ENCODE measurements at regions not wholly inside any gene's neighbourhood (a gene's known extent, or its start where the extent isn't known, plus 50 kb on each side); places are given as distances from the start of the nearest gene placed in this dataset.
A peak's percentile ranks its signal among the peaks of the same experiment; 100 is the strongest.

DNA sequence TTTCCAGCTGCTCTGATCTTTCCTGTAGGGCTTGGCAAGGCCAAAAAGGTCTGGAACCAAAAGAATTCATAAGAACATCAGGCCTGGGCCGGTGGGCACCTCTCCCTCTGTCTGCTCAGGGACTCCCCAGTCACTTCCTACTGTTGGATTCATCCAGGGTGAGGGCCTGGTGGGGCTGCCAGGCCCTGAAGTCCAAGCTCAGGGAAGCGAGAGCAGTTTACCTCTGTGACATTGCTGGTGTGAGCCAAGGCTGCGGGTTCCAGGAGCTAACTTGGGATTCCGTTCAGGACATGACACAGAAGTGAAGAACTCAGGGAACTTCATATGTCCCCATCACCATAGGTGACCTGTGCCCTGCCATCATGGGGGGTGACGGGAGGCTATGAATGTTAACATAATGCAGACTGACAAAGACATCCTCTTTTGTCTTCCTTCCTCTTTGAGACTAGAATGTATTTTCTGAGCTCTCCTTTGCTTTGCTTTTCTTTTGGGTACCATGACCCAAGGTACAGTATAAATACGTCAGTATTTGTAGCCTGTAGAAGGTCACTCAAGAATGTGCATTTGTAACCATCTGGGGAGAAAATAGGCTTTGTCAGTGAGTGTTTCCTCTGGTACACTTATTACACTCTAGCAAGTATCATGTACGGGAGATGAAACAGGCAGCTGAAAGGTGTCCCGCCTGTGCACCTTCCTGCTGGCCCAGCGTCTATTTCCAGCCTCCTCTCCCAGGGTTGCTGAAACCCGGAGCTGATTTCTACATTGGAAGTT lies 130.5 kb upstream of the SLC1A4 start:
- no peak for DNase-seq

DNA sequence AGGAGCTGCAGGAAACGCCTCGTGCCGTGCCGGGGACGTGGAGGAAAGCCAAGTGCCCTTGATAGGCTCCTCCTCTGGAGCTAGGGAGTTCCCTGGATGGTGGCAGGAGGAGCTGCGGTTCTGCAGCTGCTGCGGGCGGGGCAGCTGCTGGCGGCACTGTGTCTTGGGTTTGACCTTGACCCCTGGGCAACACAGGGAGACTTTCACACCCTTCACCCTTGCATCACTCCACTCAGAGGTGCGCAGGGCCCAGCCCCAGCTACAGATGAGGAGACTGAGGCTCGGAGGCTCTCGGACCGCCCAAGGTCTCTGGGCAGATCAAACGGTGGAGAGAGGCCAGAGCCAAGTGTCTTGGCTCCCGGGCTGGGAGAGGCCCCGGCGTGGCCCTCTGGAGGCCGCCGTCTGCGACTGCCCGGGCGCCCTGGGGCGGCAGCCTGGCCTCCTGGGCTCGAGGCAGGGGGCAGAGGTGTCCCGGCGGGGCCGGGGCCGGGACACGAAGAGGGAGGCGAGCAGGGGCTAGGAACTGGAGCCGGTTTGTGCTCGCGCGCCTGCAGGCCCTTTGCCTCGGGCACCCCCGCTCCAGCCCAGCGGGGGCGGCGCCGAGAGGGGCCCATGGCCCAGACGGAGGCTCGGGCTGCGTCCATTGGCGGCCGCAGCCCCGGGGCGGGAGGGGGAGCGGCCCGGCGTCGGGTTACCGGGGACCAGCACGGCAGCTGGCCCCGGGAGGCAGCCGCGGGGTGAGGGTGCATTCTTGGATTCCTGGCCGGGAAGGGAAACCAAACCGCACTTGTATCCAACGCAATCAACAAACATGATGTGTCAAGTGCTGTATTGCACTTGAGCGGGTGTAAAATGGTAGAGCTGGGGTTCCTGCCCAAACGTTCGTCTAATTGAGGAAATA lies 129.6 kb upstream of the SLC1A4 start:
- DNase-seq = peak; percentile 55

DNA sequence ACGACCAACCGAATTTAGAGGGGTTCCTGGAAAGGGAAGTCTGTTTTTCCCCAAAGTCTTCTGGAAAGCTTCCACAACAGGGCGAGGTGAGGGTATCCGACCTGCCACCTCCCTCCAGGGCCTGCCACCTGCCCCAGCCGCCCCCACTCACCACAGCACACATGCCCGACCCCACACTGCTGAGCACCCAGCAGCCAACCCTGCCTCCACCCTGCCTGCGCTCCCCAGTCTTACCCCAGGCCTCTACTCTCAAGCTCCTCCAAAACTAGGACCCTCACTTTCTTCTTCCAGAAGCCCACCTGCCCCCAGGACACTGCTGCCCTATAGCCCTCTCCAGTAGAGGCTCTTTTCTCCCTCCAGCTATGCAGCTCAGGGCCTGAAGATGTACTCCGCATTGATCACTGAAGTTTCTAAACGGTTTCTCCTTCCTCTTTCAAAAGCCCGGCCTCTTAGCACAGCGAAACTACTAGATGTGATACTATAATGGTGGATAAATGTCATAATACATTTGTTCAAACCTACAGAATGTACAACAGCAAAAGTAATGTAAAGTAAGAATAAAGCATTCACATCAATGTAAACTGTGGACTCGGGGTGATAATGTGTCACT lies 128.8 kb upstream of the SLC1A4 start:
- DNase-seq = no peak

DNA sequence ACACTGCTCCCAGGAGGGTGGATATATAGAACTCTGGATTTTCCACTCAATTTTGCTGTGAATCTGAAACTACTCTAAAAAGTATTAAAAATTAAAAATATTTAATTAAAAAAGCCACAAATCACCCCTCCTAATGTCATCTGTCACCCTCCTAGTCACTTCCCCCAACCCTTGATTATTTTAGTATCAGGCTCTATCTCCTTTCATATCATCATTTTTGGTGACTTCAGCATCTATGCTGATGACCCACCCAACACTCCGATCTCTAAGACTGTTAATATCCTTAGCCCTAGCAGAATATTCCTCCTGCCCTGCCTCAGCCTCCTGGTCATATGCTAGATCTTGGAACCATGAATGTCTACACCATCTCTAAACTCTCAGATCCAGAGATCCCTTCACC lies 128.3 kb upstream of the SLC1A4 start:
- no peak for DNase-seq

DNA sequence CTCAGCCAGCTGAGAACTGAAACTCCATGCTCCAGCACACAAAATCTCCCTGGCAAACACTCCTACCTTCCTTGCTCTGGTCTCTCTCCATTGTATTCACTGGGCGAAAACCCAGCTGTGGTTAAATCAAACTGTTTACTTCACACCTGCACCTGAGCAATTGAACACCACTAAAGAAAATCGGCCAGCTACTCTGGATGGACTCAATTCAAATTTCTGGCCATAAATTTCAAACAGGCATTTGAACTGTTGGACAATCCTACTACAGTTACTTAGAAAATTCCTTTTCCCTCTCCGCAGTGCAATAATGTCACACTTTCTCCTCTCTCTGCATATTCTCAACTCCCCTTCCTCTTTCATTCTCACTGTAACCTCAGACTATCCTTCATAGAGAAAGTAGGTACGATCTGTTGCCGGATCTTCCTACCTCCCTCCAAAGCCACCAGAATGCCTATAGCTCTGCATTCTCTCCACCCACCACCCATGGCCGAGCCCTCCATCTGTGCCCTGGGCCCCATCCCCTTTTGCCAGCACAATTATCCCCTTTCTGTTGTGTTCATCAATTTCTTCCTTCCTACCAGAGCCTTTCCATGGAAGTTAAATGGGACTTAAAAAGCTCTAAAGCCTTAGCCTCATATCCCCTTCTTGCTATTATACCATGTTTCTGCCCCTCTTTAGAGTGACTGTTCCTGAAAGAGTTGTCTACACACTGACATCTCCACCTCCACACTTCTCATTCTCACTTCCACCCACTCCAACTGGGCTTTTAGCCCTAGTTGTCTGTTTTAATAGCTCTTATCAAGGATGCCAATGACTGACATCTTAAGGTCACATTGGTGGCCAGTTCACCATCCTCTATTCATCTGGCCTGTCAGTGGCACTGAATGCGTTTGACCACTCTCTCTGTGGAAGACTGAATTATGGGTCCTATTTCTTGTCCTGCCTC lies 127.5 kb upstream of the SLC1A4 start:
- no peak for DNase-seq

DNA sequence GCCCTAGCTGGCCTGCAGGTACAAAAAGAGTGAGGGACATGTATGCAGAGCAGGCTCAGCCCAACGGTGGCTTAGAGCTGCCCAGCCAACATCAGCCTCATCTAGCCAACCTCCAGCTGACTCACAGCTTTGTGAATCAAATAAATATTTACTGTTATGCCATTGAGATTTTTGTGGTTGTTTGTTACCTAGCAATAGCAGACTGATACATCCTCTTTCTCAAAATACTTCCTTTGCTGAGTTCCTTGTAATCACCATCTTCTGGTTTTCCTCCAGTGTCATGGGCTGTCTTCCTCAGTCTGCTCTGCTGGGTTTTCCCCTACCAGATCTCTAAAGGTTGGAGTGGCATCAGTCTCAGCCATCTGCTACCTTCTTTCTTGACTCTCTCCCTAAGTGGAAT lies 126.6 kb upstream of the SLC1A4 start:
- DNase-seq = no peak

DNA sequence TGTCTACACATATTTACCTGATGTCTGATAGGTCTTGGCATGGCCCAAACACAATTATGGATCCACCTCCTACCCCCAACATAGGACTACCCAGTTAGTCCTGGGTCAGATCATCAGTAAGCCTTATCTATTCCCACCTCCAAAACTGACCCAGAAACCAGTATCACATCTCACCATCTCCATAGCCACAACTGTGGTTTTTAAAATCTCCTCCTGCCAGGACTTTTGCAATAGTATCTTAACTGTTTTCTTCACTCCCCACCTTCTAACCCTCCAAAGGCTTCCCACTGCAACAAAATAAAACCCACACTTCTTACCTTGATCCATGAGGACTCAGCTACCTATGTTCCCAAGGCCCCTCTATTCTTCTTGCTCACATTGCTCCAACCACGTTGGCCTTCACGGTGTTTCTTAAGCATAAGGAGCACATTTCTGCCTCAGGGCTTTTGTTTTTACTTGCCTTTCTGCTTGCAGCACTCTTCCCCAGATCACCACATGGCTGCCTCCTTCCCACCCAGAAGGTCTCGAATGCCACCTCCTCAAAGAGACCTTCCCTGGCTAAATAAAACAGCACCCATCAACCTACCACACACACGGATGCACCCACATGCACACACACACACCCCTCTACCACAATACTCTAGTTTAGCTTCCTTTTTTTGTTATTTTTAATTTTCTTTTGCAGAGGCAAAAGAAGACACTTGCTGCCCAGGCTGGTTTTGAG lies 125.9 kb upstream of the SLC1A4 start:
- no peak for DNase-seq

DNA sequence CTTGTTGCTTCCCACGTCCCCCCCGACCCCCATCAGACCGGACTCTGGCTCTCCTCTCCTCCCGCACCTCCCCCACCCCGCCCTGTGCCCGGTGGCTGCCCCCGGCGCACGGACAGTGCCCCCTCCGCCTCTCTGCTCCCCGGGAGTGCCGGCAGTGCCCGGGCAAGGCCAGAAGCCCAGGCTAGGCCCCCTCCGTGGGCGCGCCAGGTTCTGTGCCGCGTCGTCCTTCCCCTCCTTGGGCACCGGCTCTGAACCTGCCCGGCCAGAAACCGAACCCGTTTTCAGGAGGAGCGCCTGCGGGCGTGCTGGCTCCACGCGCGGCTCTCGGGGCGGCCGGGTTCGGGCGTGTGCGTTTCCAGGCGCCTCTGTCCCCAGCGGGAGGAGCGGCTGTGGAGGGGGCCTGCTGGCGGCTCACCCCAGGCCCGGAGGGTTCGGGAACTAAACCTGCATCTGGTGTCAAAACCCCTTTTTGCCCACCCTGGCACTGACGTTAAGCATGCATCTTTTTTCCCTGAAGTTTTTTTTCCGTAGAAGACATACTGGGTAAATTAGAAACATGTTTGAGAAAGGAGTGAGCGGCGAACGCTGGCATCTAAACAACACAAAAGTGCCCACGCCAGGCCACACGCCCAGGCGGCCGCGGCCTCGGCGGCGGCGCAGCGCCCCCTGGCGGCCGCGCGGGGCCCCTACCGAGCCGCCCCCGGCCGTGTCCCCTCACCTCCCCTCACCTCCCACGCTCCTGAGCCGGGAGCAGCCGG lies 123.9 kb upstream of the SLC1A4 start:
- peak; percentile 39 for DNase-seq

DNA sequence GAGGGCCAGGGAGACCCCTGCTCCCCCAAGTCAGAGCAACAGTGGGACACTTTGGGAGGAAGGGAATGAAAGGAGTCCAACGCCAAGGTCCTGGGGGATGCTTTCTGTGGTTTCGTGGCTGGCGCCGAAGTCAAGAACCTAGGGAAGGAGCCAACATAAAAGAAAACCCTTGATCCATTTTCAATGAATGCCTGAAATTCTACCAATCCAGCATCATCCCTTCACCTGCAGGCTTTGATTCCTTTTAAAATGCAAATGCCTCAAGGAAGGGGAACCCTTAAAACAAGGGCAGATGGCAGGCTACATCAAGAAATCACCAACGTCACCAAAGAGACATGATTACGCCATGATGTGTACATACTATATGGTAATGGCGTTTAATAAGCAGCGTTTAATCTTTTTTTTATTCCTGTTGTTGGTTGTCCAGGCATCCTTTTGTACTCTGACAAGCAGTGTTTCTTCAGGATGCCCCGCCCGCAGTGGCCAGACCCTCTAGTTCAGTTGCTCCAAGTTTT lies 123.3 kb upstream of the SLC1A4 start:
- DNase-seq = no peak

DNA sequence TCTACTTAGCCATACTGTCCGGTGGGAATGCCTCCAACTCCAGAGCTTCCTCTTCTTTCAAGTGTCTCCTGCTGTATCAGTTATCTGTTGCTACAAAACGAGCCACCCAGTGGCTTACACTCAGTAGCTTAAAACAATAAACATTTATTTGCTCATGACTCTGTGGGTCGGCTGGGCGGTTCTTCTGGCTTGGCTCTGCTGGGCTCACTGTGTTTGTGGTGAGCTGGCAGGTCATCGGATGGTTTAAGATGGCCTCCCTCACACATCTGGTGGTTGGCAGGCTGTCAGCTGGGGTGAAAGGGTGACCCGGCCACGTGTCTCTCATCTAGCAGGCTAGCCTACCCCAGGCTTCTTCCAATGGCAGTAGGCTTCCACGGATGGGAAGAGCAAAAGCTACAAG lies 122.4 kb upstream of the SLC1A4 start:
- no peak for DNase-seq

DNA sequence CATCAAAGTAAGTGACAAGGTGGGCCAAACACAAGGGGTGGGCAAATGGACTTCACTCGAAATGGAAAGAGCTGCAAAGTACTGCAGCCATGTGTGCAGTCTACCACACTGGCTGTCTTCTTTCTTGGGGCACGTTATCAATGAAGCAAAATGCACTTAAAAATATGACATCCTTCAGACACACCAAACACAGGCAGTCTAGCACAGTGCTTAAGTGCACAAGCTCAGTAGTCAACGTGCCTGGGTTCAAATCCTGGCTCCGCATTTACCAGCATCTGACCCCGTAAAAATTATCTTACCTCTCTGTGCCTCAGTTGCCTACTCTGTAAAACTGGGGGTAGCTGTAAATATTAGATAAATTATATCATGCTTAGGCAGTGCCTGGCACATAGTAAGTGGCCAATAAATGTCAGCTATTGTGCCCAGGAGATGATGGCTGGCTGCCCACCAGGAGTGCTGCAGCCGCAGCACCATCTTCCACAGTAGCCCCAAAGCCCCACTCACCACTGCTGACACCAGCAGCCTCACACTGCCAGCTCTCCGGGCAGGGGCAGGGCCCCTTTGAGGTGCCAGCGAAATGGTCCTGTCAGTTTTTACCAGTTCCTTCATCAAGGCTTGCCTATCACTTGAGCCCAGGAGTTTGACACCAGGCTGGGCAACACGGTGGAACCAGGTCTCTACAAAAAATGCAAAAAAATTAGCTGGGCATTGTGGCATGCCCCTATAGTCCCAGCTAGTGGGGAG lies 121.8 kb upstream of the SLC1A4 start:
- no peak for DNase-seq

DNA sequence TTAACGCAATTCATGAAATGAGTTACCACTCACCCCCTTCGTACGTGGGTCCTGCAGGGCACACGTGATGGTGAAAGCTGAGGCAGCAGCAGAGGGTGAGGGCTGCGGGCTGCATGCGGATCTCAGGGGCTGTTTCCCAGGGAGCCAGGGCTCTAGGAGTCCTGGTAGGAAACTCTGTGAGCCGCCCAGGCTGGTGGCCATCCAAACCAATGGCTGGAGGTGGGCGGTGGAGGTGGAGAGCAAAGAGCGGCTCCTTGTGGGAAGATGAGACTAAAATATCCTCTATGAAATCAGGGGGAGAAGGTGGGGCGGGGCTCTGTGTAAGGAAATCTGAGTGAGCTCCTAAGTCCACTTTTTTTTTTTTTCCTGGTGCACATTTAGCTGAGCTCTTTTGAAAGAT lies 120.1 kb upstream of the SLC1A4 start:
- DNase-seq = no peak

DNA sequence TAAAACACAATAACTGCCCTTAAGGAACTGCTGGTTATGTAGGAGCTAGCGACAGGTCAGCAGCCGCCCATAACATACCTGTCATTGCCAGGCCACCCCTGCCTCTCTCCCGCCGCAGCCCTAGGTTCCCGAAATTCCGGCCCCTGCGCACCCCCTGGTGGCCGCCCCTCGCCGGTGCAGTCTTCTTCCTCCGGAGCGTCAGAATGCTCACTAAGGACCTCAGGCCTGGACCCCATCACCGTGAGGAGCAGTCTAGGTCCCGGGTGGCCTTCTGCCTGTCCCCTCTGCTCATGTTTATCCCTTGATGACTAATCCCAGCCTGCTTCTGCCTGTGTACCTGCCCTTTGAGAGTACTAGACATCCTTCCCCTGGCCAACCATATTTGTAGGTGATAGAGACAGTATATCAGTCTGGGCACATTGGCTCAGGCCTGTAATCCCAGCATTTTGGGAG lies 115.7 kb upstream of the SLC1A4 start:
- DNase-seq = peak; percentile 43

DNA sequence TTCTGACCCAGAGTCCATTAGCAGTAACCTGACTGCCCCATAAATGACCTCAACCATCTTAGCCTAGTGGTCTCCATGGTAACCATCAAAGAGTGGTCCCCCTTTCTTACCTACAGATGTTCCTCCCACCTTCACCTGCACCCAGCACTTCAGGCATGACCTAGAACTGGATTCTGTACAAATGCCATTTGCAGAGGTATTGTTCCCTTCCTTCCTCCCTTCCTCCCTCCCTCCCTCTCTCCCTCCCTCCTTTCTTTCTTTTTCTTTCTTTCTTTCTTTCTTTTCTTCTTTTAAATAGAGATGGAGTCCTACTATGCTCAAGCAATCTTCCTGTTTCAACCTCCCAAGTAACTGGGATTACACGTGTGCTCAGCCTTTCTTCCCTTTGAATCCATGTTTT lies 114.6 kb upstream of the SLC1A4 start:
- no peak for DNase-seq

DNA sequence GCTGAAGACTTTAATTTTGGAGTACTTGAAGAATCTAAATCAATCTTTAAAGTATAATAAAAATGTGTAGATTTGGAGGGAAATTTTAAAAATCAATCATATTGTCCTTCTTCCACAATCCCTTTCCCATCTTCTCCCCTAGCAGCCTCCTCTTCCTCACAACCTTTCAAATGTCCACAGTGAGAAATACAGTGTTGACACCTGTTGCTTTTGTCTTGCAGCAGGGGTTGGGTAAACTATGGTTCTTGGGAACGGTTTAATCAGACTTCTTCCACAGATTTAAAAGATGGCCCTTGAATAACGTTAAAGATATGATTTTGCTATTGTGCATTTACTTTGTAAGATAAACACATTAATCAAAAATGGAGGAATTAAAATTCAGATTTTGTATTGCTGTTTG lies 113.8 kb upstream of the SLC1A4 start:
- no peak for DNase-seq

DNA sequence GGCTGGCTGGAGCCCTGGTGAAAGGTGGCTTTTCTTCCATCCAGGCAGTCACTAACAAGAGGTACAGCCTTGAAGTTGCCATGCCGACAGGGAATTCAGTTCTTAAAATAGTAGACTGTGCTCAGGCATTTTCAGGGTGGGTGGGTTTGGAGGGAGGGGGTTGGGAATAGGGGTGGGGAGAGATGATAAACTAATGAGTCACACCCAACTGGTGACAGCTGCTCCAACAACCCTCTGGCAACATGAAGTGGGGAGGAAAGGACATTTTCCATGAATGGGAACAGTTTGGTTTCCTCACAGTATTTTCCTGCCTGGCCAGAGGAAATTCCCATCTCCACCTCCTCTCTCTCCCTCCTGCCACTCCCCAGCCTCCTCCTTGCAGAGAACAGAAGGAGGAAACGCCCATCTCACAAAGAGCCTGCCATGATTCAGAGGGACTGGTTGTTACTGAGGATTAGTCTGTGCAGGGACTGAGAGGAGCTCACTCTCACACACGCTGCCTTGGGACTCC lies 113.0 kb upstream of the SLC1A4 start:
- DNase-seq = no peak

DNA sequence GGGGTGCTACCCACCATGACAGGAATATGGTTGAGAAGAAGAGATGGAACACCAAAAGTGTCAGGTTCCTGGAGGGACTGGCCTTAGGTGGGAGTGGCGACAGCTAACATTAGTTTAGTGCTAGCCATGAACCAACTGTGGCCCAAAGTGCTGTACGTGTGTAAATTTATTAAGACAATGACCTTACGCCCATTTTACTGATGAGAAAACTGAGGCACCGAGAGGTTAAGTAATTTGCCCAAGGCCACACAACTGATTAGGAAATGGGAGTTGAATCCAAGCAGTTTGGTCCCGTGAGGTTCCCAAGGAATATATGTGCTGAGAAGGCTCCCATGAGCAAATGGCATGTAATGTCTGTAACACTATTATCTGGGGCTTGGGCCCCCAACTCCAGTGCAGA lies 109.5 kb upstream of the SLC1A4 start:
- DNase-seq = no peak

DNA sequence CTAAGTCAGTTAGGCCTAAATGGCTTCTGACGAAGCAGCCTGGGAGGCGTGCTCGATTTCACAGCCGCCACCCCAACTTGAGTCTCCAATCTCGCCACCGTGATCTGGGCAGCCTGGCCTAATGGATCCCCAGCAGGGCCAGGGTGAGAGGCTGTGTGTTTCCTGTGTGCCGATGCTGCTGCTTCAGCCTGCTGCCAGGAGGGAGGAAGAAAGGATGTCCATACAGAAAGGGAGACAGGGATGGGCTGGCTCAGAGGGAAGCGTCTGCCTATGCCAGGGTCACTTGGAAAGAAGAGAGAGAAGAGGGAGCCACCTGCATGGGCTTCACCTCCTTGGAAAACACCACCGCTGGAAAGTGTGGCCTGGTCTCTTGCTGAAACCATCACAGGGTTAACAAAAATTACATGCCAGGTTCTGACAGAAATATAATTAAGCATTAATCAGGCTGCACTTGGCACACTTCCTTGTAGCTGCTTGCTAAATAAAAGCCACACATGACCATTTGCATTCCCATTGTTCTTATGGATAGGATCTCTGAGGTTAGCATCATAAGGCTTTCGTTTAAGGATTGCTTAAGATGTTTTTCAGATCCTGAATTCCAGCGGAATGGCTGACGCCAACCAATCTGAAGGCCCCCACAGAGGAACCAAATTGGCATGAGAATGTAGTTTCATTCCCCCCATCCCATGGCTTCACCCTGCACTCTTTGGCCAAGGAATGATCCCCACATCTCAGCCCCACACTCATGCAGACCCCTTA lies 108.8 kb upstream of the SLC1A4 start:
- no peak for DNase-seq

DNA sequence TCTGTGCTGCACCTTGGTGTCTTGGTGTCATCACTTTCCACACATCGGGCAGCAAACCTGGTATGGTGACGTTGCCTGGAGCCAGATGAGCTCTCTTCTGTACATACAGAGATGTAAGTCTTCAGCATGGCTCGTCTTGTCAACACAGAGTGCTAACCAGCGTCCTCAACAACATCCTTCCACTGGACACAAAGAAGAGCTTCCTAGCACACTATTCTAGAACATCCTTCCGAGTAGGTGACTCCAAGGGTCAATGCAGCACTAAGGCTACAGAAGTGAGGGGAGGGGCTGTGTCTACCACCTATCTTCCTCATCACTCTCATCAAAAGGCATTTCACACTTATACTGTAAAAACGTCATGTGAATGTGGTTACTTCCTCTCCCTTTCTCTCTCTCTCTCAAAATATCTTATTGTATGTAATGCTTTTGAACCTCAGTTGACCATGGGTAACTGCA lies 108.1 kb upstream of the SLC1A4 start:
- no peak for DNase-seq

All from NCI-H774 (cell line).